ENCODE measurements at regions not wholly inside any gene's neighbourhood (a gene's known extent, or its start where the extent isn't known, plus 50 kb on each side); places are given as distances from the start of the nearest gene placed in this dataset.

- H3K4me1 ChIP-seq (ENCODE audit: control insufficient read depth, insufficient read depth, low read length), result peaks cover 8% of the 10 kb centered on the region
- H3K9ac ChIP-seq (ENCODE audit: low read length), result no peak overlapping the region
- no peaks in the 10 kb centered on the region for H3K9me3 ChIP-seq (ENCODE audit: control insufficient read depth, low read length)
- no peak for DNase-seq (ENCODE audit: low read depth)
- no peak overlapping the region for H3K4me3 ChIP-seq (ENCODE audit: low read length)
- no peaks in the 10 kb centered on the region for H3K27me3 ChIP-seq (replicated peaks; ENCODE audit: control insufficient read depth, insufficient read depth, low read length)
- no peaks in the 10 kb centered on the region for H3K36me3 ChIP-seq (ENCODE audit: control insufficient read depth, insufficient read depth, low read length, severe bottlenecking)
These were observed 417.4 kb downstream of the LPIN1 start for GRCh38 chr2:12163866-12164265.

- Histone ChIP-seq H3K36me3 (ENCODE audit: control insufficient read depth, insufficient read depth, low read length, severe bottlenecking) (no peaks in the 10 kb centered on the region), H3K4me3 (ENCODE audit: low read length) (no peak overlapping the region)
These were observed 418.3 kb downstream of the LPIN1 start for GRCh38 chr2:12164689-12165088.

DNA sequence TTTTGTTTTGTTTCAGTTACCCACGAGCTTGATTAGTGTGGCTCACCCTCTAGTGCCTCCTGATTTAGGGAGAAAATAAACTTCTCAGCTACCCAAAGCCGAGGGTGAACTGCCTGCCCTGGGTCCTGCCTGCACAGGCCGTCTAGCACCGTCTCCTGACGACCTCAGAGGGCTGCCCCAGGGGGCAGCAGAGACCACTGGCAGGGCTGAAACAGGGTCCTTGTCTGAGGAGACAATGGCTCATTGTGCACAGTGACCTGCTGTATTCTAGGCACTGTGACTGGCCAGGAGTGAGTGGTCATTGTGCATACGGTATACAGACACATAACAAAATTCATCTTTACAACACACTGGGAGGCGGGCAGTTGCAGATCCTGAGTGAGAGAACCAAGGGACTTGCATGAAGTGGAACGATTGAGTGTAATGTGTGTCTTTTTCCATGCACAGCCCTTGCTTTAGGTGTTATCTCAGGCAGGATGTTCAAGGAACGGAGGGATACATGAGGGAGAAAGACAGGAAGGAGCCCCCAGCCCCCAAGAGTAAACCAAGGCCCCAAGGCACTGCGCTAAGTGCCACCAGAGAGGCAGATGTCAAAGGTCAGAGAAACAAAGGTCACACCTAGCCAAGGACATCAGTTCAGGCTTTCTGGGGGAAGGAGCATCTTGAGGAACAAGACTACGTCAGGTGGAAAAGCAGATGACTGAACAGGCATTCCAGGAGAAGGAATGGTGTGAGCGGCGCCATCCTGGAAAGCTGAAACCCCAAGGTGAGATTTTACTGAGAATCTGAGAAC lies 421.3 kb downstream of the LPIN1 start:
- H3K4me3 ChIP-seq (ENCODE audit: low read length), result no peak overlapping the region
- DNase-seq (ENCODE audit: low read depth), result no peak
- no peak overlapping the region for H3K9ac ChIP-seq (ENCODE audit: low read length)
- H3K36me3 ChIP-seq (ENCODE audit: control insufficient read depth, insufficient read depth, low read length, severe bottlenecking), result no peaks in the 10 kb centered on the region
- peaks cover 27% of the 10 kb centered on the region for H3K4me1 ChIP-seq (ENCODE audit: control insufficient read depth, insufficient read depth, low read length)
- no peaks in the 10 kb centered on the region for H3K27me3 ChIP-seq (replicated peaks; ENCODE audit: control insufficient read depth, insufficient read depth, low read length)
- H3K9me3 ChIP-seq (ENCODE audit: control insufficient read depth, low read length), result no peaks in the 10 kb centered on the region

More at GRCh38 chr2:12164689-12165088, 418.3 kb downstream of the LPIN1 start:
- no peak for DNase-seq (ENCODE audit: low read depth)
- no peaks in the 10 kb centered on the region for H3K9me3 ChIP-seq (ENCODE audit: control insufficient read depth, low read length)
- no peaks in the 10 kb centered on the region for H3K27me3 ChIP-seq (replicated peaks; ENCODE audit: control insufficient read depth, insufficient read depth, low read length)
- peaks cover 16% of the 10 kb centered on the region for H3K4me1 ChIP-seq (ENCODE audit: control insufficient read depth, insufficient read depth, low read length)
- H3K9ac ChIP-seq (ENCODE audit: low read length), result no peak overlapping the region

DNA sequence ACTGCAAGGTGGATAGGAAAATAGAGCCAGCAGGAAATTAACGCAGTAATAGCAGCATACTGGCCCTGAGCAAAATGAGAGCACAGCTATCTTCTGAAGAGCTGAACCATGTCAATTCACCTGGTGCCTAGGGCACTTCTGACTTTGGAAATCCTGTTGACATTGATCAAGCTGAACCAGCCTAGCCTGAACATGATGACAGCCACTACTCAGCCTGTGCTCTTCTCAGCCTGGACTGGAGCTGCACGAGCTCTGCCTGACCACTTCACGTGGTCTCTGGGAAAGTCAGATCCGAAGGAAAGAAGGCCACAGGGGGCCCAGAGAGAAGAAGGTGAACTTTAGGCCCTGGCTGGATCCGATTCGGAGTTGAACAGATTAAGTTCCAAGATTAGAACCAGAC lies 421.9 kb downstream of the LPIN1 start:
- no peak for DNase-seq (ENCODE audit: low read depth)
- Histone ChIP-seq H3K27me3 (replicated peaks; ENCODE audit: control insufficient read depth, insufficient read depth, low read length) (no peaks in the 10 kb centered on the region), H3K4me1 (ENCODE audit: control insufficient read depth, insufficient read depth, low read length) (peaks cover 27% of the 10 kb centered on the region), H3K9ac (ENCODE audit: low read length) (no peak overlapping the region), H3K9me3 (ENCODE audit: control insufficient read depth, low read length) (no peaks in the 10 kb centered on the region), H3K4me3 (ENCODE audit: low read length) (no peak overlapping the region), H3K36me3 (ENCODE audit: control insufficient read depth, insufficient read depth, low read length, severe bottlenecking) (no peaks in the 10 kb centered on the region)

DNA sequence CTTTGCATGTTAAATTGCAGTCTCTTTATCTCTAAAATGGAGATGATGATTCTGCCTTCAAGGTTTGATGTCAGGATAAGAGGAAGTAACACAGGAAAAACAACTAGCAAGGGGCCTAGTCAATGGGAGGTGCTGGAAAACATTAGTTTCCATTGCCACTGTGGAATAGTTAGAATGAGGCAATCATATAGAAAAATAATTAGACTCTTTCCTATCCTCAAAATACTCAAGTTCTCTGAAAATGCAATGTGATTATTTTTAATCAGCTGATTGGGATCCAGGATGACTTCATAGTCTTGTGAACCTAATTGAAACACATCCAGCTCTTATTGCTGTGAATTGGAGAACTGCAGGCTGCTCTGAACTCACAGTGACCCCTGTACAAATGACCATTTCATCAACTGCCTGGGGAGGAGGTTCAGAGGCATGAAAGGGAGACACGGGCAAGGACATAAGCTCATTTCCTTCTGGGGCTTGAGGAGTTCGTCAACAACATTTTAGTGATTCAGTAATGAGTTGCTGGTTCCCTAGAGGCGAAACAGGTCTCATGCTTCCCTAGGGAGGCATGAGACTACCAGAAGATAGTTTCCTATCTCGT lies 422.5 kb downstream of the LPIN1 start:
- Histone ChIP-seq H3K4me3 (ENCODE audit: low read length) (no peak overlapping the region), H3K9me3 (ENCODE audit: control insufficient read depth, low read length) (no peaks in the 10 kb centered on the region), H3K36me3 (ENCODE audit: control insufficient read depth, insufficient read depth, low read length, severe bottlenecking) (no peaks in the 10 kb centered on the region), H3K27me3 (replicated peaks; ENCODE audit: control insufficient read depth, insufficient read depth, low read length) (no peaks in the 10 kb centered on the region), H3K4me1 (ENCODE audit: control insufficient read depth, insufficient read depth, low read length) (peaks cover 29% of the 10 kb centered on the region), H3K9ac (ENCODE audit: low read length) (no peak overlapping the region)
- peak; percentile 68 for DNase-seq (ENCODE audit: low read depth)

GRCh38 chr2:12169721-12170120 lies 423.3 kb downstream of the LPIN1 start:
- H3K9ac ChIP-seq (ENCODE audit: low read length), result no peak overlapping the region
- DNase-seq (ENCODE audit: low read depth), result peak; percentile 71
- no peaks in the 10 kb centered on the region for H3K9me3 ChIP-seq (ENCODE audit: control insufficient read depth, low read length)
- no peaks in the 10 kb centered on the region for H3K36me3 ChIP-seq (ENCODE audit: control insufficient read depth, insufficient read depth, low read length, severe bottlenecking)
- H3K4me3 ChIP-seq (ENCODE audit: low read length), result no peak overlapping the region
- H3K4me1 ChIP-seq (ENCODE audit: control insufficient read depth, insufficient read depth, low read length), result peaks cover 31% of the 10 kb centered on the region
- no peaks in the 10 kb centered on the region for H3K27me3 ChIP-seq (replicated peaks; ENCODE audit: control insufficient read depth, insufficient read depth, low read length)

GRCh38 chr2:12170121-12170520 lies 423.7 kb downstream of the LPIN1 start:
- Histone ChIP-seq H3K4me1 (ENCODE audit: control insufficient read depth, insufficient read depth, low read length) (peaks cover 31% of the 10 kb centered on the region), H3K9ac (ENCODE audit: low read length) (no peak overlapping the region), H3K36me3 (ENCODE audit: control insufficient read depth, insufficient read depth, low read length, severe bottlenecking) (no peaks in the 10 kb centered on the region), H3K27me3 (replicated peaks; ENCODE audit: control insufficient read depth, insufficient read depth, low read length) (no peaks in the 10 kb centered on the region), H3K4me3 (ENCODE audit: low read length) (no peak overlapping the region), H3K9me3 (ENCODE audit: control insufficient read depth, low read length) (no peaks in the 10 kb centered on the region)
- DNase-seq (ENCODE audit: low read depth), result no peak

DNA sequence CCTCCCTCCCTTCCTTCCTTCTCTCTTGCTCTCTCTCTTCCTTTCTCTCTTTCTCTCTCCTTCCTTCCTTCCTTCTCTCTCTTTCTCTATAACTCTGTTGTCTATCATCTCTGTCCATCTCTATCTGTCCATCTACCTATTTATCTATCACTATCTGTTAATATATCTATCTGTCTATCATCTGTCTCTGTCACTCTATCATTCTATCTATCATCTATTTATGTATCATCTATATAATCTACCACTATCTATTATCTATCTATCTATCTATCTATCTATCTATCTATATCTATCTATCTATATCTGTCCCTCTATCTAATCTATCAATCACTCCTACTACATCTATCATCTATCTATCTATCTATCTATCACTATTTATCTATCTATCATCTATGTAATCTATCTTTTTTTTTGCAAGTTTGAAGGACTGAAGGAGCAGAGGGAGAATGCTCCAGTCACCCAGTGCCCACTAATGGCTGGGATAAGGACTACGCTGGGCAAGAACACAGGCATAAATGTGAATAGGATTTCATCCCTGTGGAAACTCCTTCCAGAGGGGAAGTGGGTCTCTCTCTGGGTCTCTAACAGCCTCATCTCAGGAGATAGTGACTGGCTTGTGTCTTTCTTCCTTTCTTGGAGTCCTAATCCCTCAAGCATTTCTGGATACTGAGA lies 427.0 kb downstream of the LPIN1 start:
- Histone ChIP-seq H3K9ac (ENCODE audit: low read length) (no peak overlapping the region), H3K4me1 (ENCODE audit: control insufficient read depth, insufficient read depth, low read length) (peaks cover 42% of the 10 kb centered on the region), H3K36me3 (ENCODE audit: control insufficient read depth, insufficient read depth, low read length, severe bottlenecking) (no peaks in the 10 kb centered on the region), H3K27me3 (replicated peaks; ENCODE audit: control insufficient read depth, insufficient read depth, low read length) (peaks cover 3% of the 10 kb centered on the region), H3K9me3 (ENCODE audit: control insufficient read depth, low read length) (no peaks in the 10 kb centered on the region), H3K4me3 (ENCODE audit: low read length) (no peak overlapping the region)
- peak; percentile 36 for DNase-seq (ENCODE audit: low read depth)

DNA sequence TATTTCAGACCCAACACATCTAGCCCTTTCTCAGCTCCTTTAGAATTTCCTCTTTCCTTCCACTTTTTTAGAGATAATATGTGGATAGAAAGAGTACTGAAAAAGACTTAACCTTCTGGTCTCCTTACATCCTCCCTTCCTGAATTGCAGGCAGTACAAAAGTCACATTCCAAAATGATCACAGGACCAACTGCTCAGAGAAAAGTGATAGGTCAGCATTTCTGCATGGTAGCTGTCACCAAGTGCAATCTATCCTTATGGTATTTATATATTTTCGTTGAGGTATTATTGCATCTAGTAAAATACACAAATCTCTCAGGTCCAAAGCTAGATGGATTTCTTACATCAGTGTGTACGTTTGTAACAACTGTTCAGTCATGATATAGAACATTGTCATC lies 427.5 kb downstream of the LPIN1 start:
- Histone ChIP-seq H3K4me3 (ENCODE audit: low read length) (no peak overlapping the region), H3K36me3 (ENCODE audit: control insufficient read depth, insufficient read depth, low read length, severe bottlenecking) (no peaks in the 10 kb centered on the region), H3K27me3 (replicated peaks; ENCODE audit: control insufficient read depth, insufficient read depth, low read length) (peaks cover 3% of the 10 kb centered on the region), H3K4me1 (ENCODE audit: control insufficient read depth, insufficient read depth, low read length) (peaks cover 40% of the 10 kb centered on the region), H3K9ac (ENCODE audit: low read length) (no peak overlapping the region), H3K9me3 (ENCODE audit: control insufficient read depth, low read length) (no peaks in the 10 kb centered on the region)
- DNase-seq (ENCODE audit: low read depth), result peak; percentile 10

GRCh38 chr2:12175323-12175722 lies 428.9 kb downstream of the LPIN1 start:
- no peaks in the 10 kb centered on the region for H3K9me3 ChIP-seq (ENCODE audit: control insufficient read depth, low read length)
- no peak overlapping the region for H3K4me3 ChIP-seq (ENCODE audit: low read length)
- H3K27me3 ChIP-seq (replicated peaks; ENCODE audit: control insufficient read depth, insufficient read depth, low read length), result peaks cover 3% of the 10 kb centered on the region
- no peak overlapping the region for H3K9ac ChIP-seq (ENCODE audit: low read length)
- H3K4me1 ChIP-seq (ENCODE audit: control insufficient read depth, insufficient read depth, low read length), result peaks cover 39% of the 10 kb centered on the region
- no peak for DNase-seq (ENCODE audit: low read depth)
- no peaks in the 10 kb centered on the region for H3K36me3 ChIP-seq (ENCODE audit: control insufficient read depth, insufficient read depth, low read length, severe bottlenecking)

- Histone ChIP-seq H3K9me3 (ENCODE audit: control insufficient read depth, low read length) (no peaks in the 10 kb centered on the region), H3K4me3 (ENCODE audit: low read length) (no peak overlapping the region), H3K9ac (ENCODE audit: low read length) (no peak overlapping the region), H3K4me1 (ENCODE audit: control insufficient read depth, insufficient read depth, low read length) (peaks cover 46% of the 10 kb centered on the region), H3K27me3 (replicated peaks; ENCODE audit: control insufficient read depth, insufficient read depth, low read length) (peaks cover 11% of the 10 kb centered on the region), H3K36me3 (ENCODE audit: control insufficient read depth, insufficient read depth, low read length, severe bottlenecking) (no peaks in the 10 kb centered on the region)
- peak; percentile 81 for DNase-seq (ENCODE audit: low read depth)
These were observed 430.4 kb downstream of the LPIN1 start for GRCh38 chr2:12176623-12177454.

All from adipocyte (in vitro differentiated cells).